HCT116 (cell line): ENCODE measurements at regions not wholly inside any gene's neighbourhood (a gene's known extent, or its start where the extent isn't known, plus 50 kb on each side); places are given as distances from the start of the nearest gene placed in this dataset.

Source experiments
- CTCF ChIP-seq, 3 experiments: fragments of 200-600 bp in 1 of 3; sonication (generic) in 1 of 3; IDR thresholded peaks in 2 of 3; conservative IDR thresholded peaks in 1 of 3; 2 replicates each; pipeline ENCODE4 v1.5.1; 2012 to 2017; ENCODE audit warnings: low read depth in 2 of 3, low read length in 2 of 3, antibody characterized with exemption in 1 of 3, borderline replicate concordance in 1 of 3, control low read depth in 1 of 3, mild to moderate bottlenecking in 1 of 3, mixed read lengths in 1 of 3, mixed run types in 1 of 3, moderate library complexity in 1 of 3; ENCODE audit not compliant: insufficient read depth in 1 of 3
- POLR2A ChIP-seq: IDR thresholded peaks from 2 replicates; pipeline ENCODE4 v1.7.0; 2011; ENCODE audit warnings: borderline replicate concordance; ENCODE audit not compliant: insufficient read depth, insufficient read length; ENCODE audit errors: extremely low read depth
- YY1 ChIP-seq: IDR thresholded peaks from 2 replicates; pipeline ENCODE4 v1.6.1; 2011; ENCODE audit warnings: low read length, low read depth, moderate library complexity, mild to moderate bottlenecking; ENCODE audit not compliant: insufficient replicate concordance; ENCODE audit errors: extremely low read depth
- ZBTB33 ChIP-seq: IDR thresholded peaks from 2 replicates; pipeline ENCODE4 v1.6.1; 2011; ENCODE audit warnings: mild to moderate bottlenecking, low read length, moderate library complexity; ENCODE audit not compliant: insufficient replicate concordance; ENCODE audit errors: extremely low read depth
- ZNF274 ChIP-seq: fragments of 200-500 bp; sonication (Bioruptor generic); IDR thresholded peaks from 2 replicates; pipeline ENCODE4 v1.6.1; 2014; ENCODE audit warnings: mild to moderate bottlenecking, low read depth, low read length, inconsistent platforms

DNA sequence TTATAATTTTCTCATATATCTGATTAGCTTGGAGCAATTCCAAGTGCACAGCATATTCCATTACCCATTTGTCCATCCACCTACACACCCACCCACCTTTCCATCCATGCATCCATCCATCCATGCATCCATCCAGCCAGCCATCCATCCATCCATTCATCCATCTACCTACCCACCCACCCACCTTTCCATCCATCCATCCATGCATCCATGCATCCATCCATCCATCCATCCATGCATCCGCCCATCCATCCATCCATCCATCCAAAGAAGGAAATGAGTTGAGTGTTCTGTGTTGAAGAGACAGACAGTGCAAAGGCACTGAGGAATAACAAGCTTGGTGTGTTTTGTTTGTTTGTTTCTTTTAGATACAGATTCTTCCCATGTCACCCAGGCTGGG, 78.7 kb upstream of the FAM20A start:
- TF ChIP-seq YY1: no peak
- TF ChIP-seq POLR2A: no peak
- no peak for TF ChIP-seq CTCF (IDR thresholded peaks at IDR 0.05 in 2 of 3, conservative IDR thresholded peaks at IDR 0.05 in 1 of 3; ENCODE audit: borderline replicate concordance in 1 of 3, insufficient read depth in 1 of 3, low read depth in 2 of 3, low read length in 2 of 3)
- no peak for TF ChIP-seq ZNF274
- TF ChIP-seq ZBTB33: no peak
